H9 (cell line): ENCODE measurements at regions not wholly inside any gene's neighbourhood (a gene's known extent, or its start where the extent isn't known, plus 50 kb on each side); places are given as distances from the start of the nearest gene placed in this dataset.
A peak's percentile ranks its signal among the peaks of the same experiment; 100 is the strongest.

ENCODE experiments used
- DNase-seq: peaks from one replicate; pipeline ENCODE4 v3.0.0-alpha.2; 2017
- H2AFZ ChIP-seq: one replicate; pipeline ENCODE4 v1.6.1; 2013; ENCODE audit warnings: mild to moderate bottlenecking, low read length, control low read depth, moderate library complexity
- H2AK5ac ChIP-seq: 2 replicates; pipeline ENCODE4 v1.6.1; 2013; ENCODE audit warnings: low read length, control low read depth, mixed read lengths; ENCODE audit not compliant: insufficient read length
- H2BK120ac ChIP-seq: one replicate; pipeline ENCODE4 v1.6.1; 2013; ENCODE audit warnings: low read depth, mild to moderate bottlenecking, low read length, control low read depth, inconsistent platforms; ENCODE audit not compliant: poor library complexity, severe bottlenecking
- H2BK12ac ChIP-seq: 2 replicates; pipeline ENCODE4 v1.6.1; 2013; ENCODE audit warnings: low read length, control low read depth, mixed read lengths, low read depth; ENCODE audit not compliant: insufficient read length
- H2BK15ac ChIP-seq: 2 replicates; pipeline ENCODE4 v1.6.1; 2013; ENCODE audit warnings: low read depth, low read length, control low read depth
- H2BK20ac ChIP-seq: one replicate; pipeline ENCODE4 v1.6.1; 2013; ENCODE audit warnings: low read depth, mild to moderate bottlenecking, low read length, control low read depth, inconsistent platforms; ENCODE audit not compliant: poor library complexity, severe bottlenecking
- H2BK5ac ChIP-seq: 2 replicates; pipeline ENCODE4 v1.6.1; 2013; ENCODE audit warnings: low read length, control low read depth, mixed read lengths; ENCODE audit not compliant: insufficient read length
- H3K14ac ChIP-seq: 2 replicates; pipeline ENCODE4 v1.6.1; 2013; ENCODE audit warnings: low read length, control low read depth; ENCODE audit not compliant: insufficient read depth
- H3K18ac ChIP-seq: 2 replicates; pipeline ENCODE4 v1.6.1; 2013; ENCODE audit warnings: low read depth, mild to moderate bottlenecking, mixed read lengths, low read length, control low read depth; ENCODE audit not compliant: insufficient read length
- H3K23ac ChIP-seq: 2 replicates; pipeline ENCODE4 v1.6.1; 2013; ENCODE audit warnings: low read length, control low read depth, mixed read lengths, low read depth; ENCODE audit not compliant: insufficient read length
- H3K23me2 ChIP-seq: 2 replicates; pipeline ENCODE4 v1.6.1; 2013; ENCODE audit warnings: low read depth, mild to moderate bottlenecking, mixed read lengths, low read length, control low read depth; ENCODE audit not compliant: insufficient read length, poor library complexity, severe bottlenecking
- H3K27ac ChIP-seq: 2 replicates; pipeline ENCODE4 v1.5.1; 2013; ENCODE audit warnings: low read length, control low read depth, mixed read lengths, low read depth; ENCODE audit not compliant: insufficient read length
- H3K27me3 ChIP-seq: 2 replicates; pipeline ENCODE4 v1.6.1; 2013; ENCODE audit warnings: low read length, control low read depth, inconsistent platforms; ENCODE audit not compliant: insufficient read depth
- H3K4ac ChIP-seq: 2 replicates; pipeline ENCODE4 v1.6.1; 2013; ENCODE audit warnings: low read depth, mild to moderate bottlenecking, control low read depth, inconsistent platforms, low read length, moderate library complexity
- H3K4me1 ChIP-seq: 2 replicates; pipeline ENCODE4 v1.6.1; 2013; ENCODE audit warnings: low read length, control low read depth, inconsistent platforms; ENCODE audit not compliant: insufficient read depth
- H3K4me2 ChIP-seq: 2 replicates; pipeline ENCODE4 v1.6.1; 2013; ENCODE audit warnings: low read length, control low read depth, mixed read lengths; ENCODE audit not compliant: insufficient read length, insufficient read depth
- H3K56ac ChIP-seq: 2 replicates; pipeline ENCODE4 v1.6.1; 2013; ENCODE audit warnings: low read depth, mild to moderate bottlenecking, mixed read lengths, low read length, control low read depth; ENCODE audit not compliant: insufficient read length
- H3K79me1 ChIP-seq: 2 replicates; pipeline ENCODE4 v1.6.1; 2013; ENCODE audit warnings: low read depth, mild to moderate bottlenecking, moderate library complexity, low read length, control low read depth, inconsistent platforms; ENCODE audit not compliant: insufficient read depth, poor library complexity, severe bottlenecking
- H3K79me2 ChIP-seq: 2 replicates; pipeline ENCODE4 v1.6.1; 2013; ENCODE audit warnings: low read length, control low read depth, inconsistent platforms; ENCODE audit not compliant: insufficient read depth
- H3K9ac ChIP-seq: 2 replicates; pipeline ENCODE4 v1.6.1; 2013; ENCODE audit warnings: low read length, control low read depth, mixed read lengths; ENCODE audit not compliant: insufficient read length; ENCODE audit errors: extremely low read depth
- H3K9me3 ChIP-seq: one replicate; pipeline ENCODE4 v1.6.1; 2013; ENCODE audit warnings: low read depth, low read length, inconsistent platforms; ENCODE audit not compliant: control insufficient read depth
- H3T11ph ChIP-seq: one replicate; pipeline ENCODE4 v1.6.1; 2013; ENCODE audit warnings: mild to moderate bottlenecking, low read length, control low read depth, inconsistent platforms
- H4K20me1 ChIP-seq: one replicate; pipeline ENCODE4 v1.6.1; 2013; ENCODE audit not compliant: control insufficient read depth, insufficient read length, insufficient read depth
- H4K5ac ChIP-seq: 2 replicates; pipeline ENCODE4 v1.6.1; 2013; ENCODE audit warnings: low read depth, mild to moderate bottlenecking, mixed read lengths, low read length, control low read depth; ENCODE audit not compliant: insufficient read length
- H4K8ac ChIP-seq: replicated peaks from 2 replicates; pipeline ENCODE4 v1.6.1; 2013; ENCODE audit warnings: low read length, control low read depth, mixed read lengths, low read depth; ENCODE audit not compliant: insufficient read length
- H4K91ac ChIP-seq: 2 replicates; pipeline ENCODE4 v1.6.1; 2013; ENCODE audit warnings: low read depth, mild to moderate bottlenecking, moderate library complexity, mixed read lengths, low read length, control low read depth; ENCODE audit not compliant: insufficient read length
- H3K27ac Mint-ChIP-seq, 3 experiments: 2 replicates in 2 of 3; 3 replicates in 1 of 3; pipeline ENCODE4 v1.8.0; 2020 to 2021; ENCODE audit warnings: mixed read lengths in 3 of 3, mild to moderate bottlenecking in 1 of 3, moderate library complexity in 1 of 3
- H3K27me3 Mint-ChIP-seq: 2 replicates; pipeline ENCODE4 v1.8.0; 2021; ENCODE audit warnings: low read depth, mild to moderate bottlenecking, moderate library complexity, mixed read lengths
- H3K36me3 Mint-ChIP-seq, 3 experiments: 2 replicates in 2 of 3; 3 replicates in 1 of 3; pipeline ENCODE4 v1.8.0; 2020 to 2021; ENCODE audit warnings: low read depth in 3 of 3, mixed read lengths in 3 of 3; ENCODE audit not compliant: insufficient read depth in 1 of 3
- H3K4me1 Mint-ChIP-seq, 2 experiments: 2 replicates each; pipeline ENCODE4 v1.8.0; 2020; ENCODE audit warnings: mixed read lengths in 2 of 2
- H3K4me3 Mint-ChIP-seq, 2 experiments: 2 replicates in 1 of 2; 3 replicates in 1 of 2; pipeline ENCODE4 v1.8.0; 2020 to 2021; ENCODE audit warnings: mild to moderate bottlenecking in 2 of 2, mixed read lengths in 2 of 2, moderate library complexity in 1 of 2
- H3K9me3 Mint-ChIP-seq, 2 experiments: 2 replicates in 1 of 2; 3 replicates in 1 of 2; pipeline ENCODE4 v1.8.0; 2020; ENCODE audit warnings: mild to moderate bottlenecking in 2 of 2, mixed read lengths in 2 of 2, moderate library complexity in 1 of 2
- CTCF ChIP-seq: fragments of 200-600 bp; sonication (generic); conservative IDR thresholded peaks from 3 replicates; pipeline ENCODE4 v1.8.0; 2021; ENCODE audit warnings: antibody characterized with exemption, mild to moderate bottlenecking
- WGBS: extraction: QIAGEN DNeasy Blood & Tissue Kit; methylation state at CpG from one replicate; pipeline ENCODE4 v1.1.7; 2013; ENCODE audit warnings: missing lambda C conversion rate, low lambda C conversion rate, mixed read lengths; ENCODE audit not compliant: insufficient read length; ENCODE audit errors: extremely low coverage; 5-methylcytosine and 5-hydroxymethylcytosine counted together

DNA sequence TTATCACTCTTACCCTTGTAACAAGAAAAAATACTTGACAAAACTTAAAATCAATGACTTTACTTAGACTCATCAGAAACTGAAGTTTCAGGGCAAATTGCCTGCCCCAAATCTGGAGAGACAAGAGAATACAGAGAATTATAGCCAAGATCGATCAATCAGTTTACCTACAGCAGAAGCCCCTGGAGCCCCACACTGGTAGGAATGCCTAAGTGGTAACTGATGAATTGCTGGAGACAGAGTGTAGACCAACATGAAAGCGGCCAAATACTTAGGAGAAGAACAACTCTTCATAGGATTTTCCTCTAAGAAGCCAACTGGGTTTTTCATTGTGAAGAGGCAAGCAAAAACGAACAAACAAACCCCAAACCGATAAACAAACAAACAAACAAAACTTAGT is 1430.0 kb downstream of the EFNB2 start:
- H3K4me3 Mint-ChIP-seq, result no peak overlapping the region
- peaks cover 0 to 5% (median 0%) of the 10 kb centered on the region in 3 experiments; a peak in 2 of 7 replicates for H3K36me3 Mint-ChIP-seq
- TF ChIP-seq CTCF, result no peak; the same call in 2 of the 3 replicates
- Histone ChIP-seq H3K23me2 (no peaks in the 10 kb centered on the region), H2BK15ac (no peak overlapping the region), H4K91ac (no peak overlapping the region), H3K56ac (no peak overlapping the region), H2AK5ac (no peak overlapping the region), H3K79me1 (no peaks in the 10 kb centered on the region), H3K79me2 (no peaks in the 10 kb centered on the region), H2BK120ac (no peak overlapping the region), H3K14ac (no peak overlapping the region), H3K23ac (no peak overlapping the region), H3T11ph (no peak overlapping the region), H3K4ac (no peak overlapping the region), H4K20me1 (no peaks in the 10 kb centered on the region), H2BK12ac (no peak overlapping the region), H4K5ac (no peak overlapping the region), H3K4me1 (peaks cover 2% of the 10 kb centered on the region; the same call in 1 of the 2 replicates), H3K18ac (no peak overlapping the region), H2AFZ (no peak overlapping the region), H2BK20ac (peak overlapping the region; percentile 60), H3K4me2 (no peak overlapping the region), H3K9me3 (no peaks in the 10 kb centered on the region), H2BK5ac (no peak overlapping the region), H4K8ac (no peak overlapping the region), H3K27ac (no peak overlapping the region), H3K9ac (no peak overlapping the region), H3K27me3 (no peaks in the 10 kb centered on the region)
- DNase-seq, result no peak
- peak overlapping the region in 1 of 3 experiments; percentile 9; a peak in 1 of 7 replicates for H3K27ac Mint-ChIP-seq
- no peaks in the 10 kb centered on the region for H3K9me3 Mint-ChIP-seq
- peaks cover 24 to 25% of the 10 kb centered on the region in 2 experiments for H3K4me1 Mint-ChIP-seq
- no CpG with 5 or more reads among the region's 4 CpGs for WGBS
- no peaks in the 10 kb centered on the region for H3K27me3 Mint-ChIP-seq
